ENCODE measurements at regions not wholly inside any gene's neighbourhood (a gene's known extent, or its start where the extent isn't known, plus 50 kb on each side); places are given as distances from the start of the nearest gene placed in this dataset.

DNA sequence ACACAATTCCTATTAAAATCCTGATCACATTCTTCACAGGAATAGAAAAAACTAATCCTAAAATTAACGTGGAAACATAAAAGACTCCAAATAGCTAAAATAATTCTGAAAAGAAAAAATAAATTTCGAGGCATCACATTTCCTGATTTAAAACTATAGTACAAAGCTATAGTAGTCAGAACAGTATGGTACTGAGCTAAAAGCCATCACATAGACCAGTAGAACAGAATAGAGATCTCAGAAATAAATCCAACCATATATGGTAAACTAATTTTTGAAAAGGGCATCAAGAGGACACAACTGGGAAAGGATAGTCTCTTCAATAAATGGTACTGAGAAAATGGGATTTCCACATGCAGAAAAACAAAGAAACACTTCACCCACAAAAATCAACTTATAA, 125.2 kb upstream of the DAAM1 start:
- H3K9me3 Mint-ChIP-seq = peaks cover 3% of the 10 kb centered on the region
- no peaks in the 10 kb centered on the region for H3K4me1 Mint-ChIP-seq
- no peak for ATAC-seq
- no peak overlapping the region for H3K4me3 Mint-ChIP-seq
- no peaks in the 10 kb centered on the region for H3K36me3 Mint-ChIP-seq
- no peak overlapping the region for H3K27ac Mint-ChIP-seq
- no peaks in the 10 kb centered on the region for H3K27me3 Mint-ChIP-seq

GRCh38 chr14:59067127-59067894, 121.2 kb upstream of the DAAM1 start:
- Mint-ChIP-seq H3K4me1 (no peaks in the 10 kb centered on the region), H3K36me3 (no peaks in the 10 kb centered on the region), H3K9me3 (peaks cover 3% of the 10 kb centered on the region), H3K27ac (no peak overlapping the region), H3K27me3 (peaks cover 19% of the 10 kb centered on the region), H3K4me3 (no peak overlapping the region)
- ATAC-seq = no peak

DNA sequence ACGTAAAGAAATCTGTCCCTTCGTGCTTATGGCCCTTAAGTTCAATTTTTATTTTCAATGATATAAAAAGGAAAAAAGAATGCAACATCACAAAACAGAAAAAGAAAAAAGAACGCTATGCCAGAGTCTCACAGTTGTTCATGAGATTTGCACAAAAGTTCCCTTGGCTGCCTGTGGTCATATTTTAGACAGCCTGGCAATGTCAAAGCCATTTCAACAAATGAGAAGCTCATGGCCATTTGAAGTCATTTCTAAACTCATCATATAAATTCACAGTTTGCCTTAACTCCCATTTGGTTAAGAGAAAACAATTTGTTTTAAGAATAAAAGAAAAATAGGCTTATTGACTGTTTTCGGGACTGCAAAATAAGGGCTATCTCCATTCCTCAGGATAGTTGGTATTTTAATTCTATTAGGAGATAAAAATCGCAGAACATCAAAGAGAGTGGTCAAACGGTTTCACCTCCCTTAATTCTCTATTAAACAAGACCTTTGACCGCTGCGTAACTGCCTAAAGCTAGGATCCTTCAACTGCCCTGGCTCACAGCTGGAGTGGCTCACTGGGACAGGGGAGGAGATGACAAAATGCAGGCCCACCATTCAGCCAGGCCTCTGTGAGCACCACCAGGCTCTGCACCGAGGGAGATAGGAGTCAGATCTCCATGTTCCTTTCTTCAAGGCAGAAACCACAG, 119.2 kb upstream of the DAAM1 start:
- no peak overlapping the region for H3K27ac Mint-ChIP-seq
- no peaks in the 10 kb centered on the region for H3K4me1 Mint-ChIP-seq
- ATAC-seq = no peak
- H3K27me3 Mint-ChIP-seq = peaks cover 19% of the 10 kb centered on the region
- no peak overlapping the region for H3K4me3 Mint-ChIP-seq
- H3K9me3 Mint-ChIP-seq = no peaks in the 10 kb centered on the region
- no peaks in the 10 kb centered on the region for H3K36me3 Mint-ChIP-seq

DNA sequence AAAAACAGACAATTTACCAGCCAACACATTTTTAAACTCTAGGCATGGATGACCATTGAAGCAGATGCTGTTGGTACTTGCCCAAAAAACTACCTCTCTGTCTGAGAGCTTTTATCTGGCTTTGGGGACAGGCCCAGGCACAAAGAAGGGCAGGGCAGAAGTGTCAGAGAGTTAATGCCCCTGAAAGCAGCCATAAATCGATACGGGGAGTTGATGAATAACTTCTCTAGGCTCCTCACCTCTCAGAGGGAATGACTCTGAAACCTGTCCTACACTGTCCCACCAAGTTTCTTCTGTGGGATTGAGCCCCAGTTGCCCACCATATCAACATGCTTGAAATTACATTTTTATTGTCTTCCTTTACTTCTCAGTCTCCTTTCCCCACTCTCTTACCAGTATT, 113.0 kb upstream of the DAAM1 start:
- no peak overlapping the region for H3K4me3 Mint-ChIP-seq
- H3K27ac Mint-ChIP-seq = no peak overlapping the region
- H3K4me1 Mint-ChIP-seq = no peaks in the 10 kb centered on the region
- peaks cover 2% of the 10 kb centered on the region for H3K9me3 Mint-ChIP-seq
- peaks cover 16% of the 10 kb centered on the region for H3K27me3 Mint-ChIP-seq
- no peak for ATAC-seq
- no peaks in the 10 kb centered on the region for H3K36me3 Mint-ChIP-seq

GRCh38 chr14:59081720-59082119, 106.7 kb upstream of the DAAM1 start:
- H3K4me3 Mint-ChIP-seq = no peak overlapping the region
- H3K4me1 Mint-ChIP-seq = no peaks in the 10 kb centered on the region
- H3K9me3 Mint-ChIP-seq = no peaks in the 10 kb centered on the region
- ATAC-seq = no peak
- no peaks in the 10 kb centered on the region for H3K27me3 Mint-ChIP-seq
- no peaks in the 10 kb centered on the region for H3K36me3 Mint-ChIP-seq
- no peak overlapping the region for H3K27ac Mint-ChIP-seq

DNA sequence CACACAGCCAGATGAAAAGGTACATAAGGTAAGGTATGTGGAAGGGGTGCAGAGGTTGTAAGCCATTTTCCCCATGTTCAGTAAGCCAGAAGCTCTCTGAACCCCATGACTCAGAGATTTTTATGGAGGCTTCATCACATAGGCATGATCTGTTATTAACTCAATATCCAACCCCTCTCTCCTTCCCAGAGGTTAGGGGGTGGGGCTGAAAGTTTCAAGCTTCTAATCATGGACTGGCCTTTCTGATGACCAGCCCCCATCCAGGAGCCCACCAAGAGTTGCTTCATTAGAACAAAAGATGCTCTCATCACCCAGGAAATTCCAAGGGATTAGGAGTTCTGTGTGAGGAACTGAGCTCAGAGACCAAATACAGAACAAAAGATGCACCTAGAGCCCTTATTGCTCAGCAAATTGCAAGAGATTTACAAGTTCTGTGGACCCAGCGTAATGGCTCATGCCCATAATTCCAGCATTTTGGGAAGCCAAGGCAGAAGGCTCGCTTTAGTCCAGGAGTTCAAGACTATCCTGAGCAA, 103.2 kb upstream of the DAAM1 start:
- H3K4me1 Mint-ChIP-seq = no peaks in the 10 kb centered on the region
- H3K4me3 Mint-ChIP-seq = no peak overlapping the region
- H3K27ac Mint-ChIP-seq = no peak overlapping the region
- H3K36me3 Mint-ChIP-seq = no peaks in the 10 kb centered on the region
- no peak for ATAC-seq
- H3K9me3 Mint-ChIP-seq = no peaks in the 10 kb centered on the region
- H3K27me3 Mint-ChIP-seq = no peaks in the 10 kb centered on the region

- no peaks in the 10 kb centered on the region for H3K4me1 Mint-ChIP-seq
- H3K27me3 Mint-ChIP-seq = peaks cover 2% of the 10 kb centered on the region
- H3K27ac Mint-ChIP-seq = no peak overlapping the region
- H3K4me3 Mint-ChIP-seq = no peak overlapping the region
- no peaks in the 10 kb centered on the region for H3K9me3 Mint-ChIP-seq
- ATAC-seq = no peak
- H3K36me3 Mint-ChIP-seq = no peaks in the 10 kb centered on the region
Measured at GRCh38 chr14:59086241-59086882, 102.1 kb upstream of the DAAM1 start.

DNA sequence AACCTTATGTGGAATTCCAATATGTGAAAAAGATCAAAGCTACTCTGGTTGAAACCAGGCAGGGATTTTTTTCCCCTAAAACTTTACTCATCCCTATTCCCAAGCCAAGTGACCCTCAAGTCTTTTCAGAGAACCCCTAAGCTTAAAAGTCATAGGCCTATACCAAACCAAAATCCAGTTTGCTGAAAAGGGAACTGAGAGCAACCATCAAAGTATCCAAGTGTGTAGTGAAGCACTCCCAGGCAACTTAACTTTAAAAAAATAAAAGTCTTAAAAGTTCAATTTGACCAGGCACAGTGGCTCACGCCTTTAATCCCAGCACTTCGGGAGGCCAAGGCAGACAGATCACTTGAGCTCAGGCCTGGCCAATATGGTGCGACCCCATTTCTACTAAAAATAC, 101.2 kb upstream of the DAAM1 start:
- peak; percentile 48 for ATAC-seq
- Mint-ChIP-seq H3K4me3 (no peak overlapping the region), H3K4me1 (no peaks in the 10 kb centered on the region), H3K27me3 (peaks cover 8% of the 10 kb centered on the region), H3K36me3 (no peaks in the 10 kb centered on the region), H3K9me3 (no peaks in the 10 kb centered on the region), H3K27ac (no peak overlapping the region)

GRCh38 chr14:59087711-59088110, 100.8 kb upstream of the DAAM1 start:
- Mint-ChIP-seq H3K36me3 (no peaks in the 10 kb centered on the region), H3K4me3 (no peak overlapping the region), H3K9me3 (no peaks in the 10 kb centered on the region), H3K4me1 (no peaks in the 10 kb centered on the region), H3K27me3 (peaks cover 13% of the 10 kb centered on the region), H3K27ac (no peak overlapping the region)
- no peak for ATAC-seq

- Mint-ChIP-seq H3K27me3 (peaks cover 22% of the 10 kb centered on the region), H3K27ac (no peak overlapping the region), H3K4me1 (no peaks in the 10 kb centered on the region), H3K36me3 (no peaks in the 10 kb centered on the region), H3K9me3 (no peaks in the 10 kb centered on the region), H3K4me3 (no peak overlapping the region)
- ATAC-seq = no peak
Measured at GRCh38 chr14:59090572-59090971, 97.9 kb upstream of the DAAM1 start.

DNA sequence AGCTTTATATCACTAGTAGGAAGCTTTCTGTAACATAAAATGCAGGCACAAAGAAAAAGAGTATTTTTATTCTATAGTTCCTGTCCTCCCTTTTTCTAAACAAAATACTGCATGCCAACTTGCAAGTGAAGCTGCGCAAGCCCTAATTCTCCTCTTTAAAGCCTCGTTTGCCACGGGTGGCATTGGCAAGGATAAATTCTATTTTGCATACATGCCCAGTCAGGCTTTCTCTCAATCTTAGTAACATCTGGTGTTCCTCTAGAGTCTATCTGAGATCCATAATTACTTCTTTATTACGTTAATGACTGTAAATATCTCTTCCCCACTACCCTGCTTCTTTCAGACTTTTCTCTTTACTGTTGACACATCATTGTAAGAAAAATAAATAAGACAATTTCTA, 97.1 kb upstream of the DAAM1 start:
- H3K36me3 Mint-ChIP-seq = no peaks in the 10 kb centered on the region
- no peaks in the 10 kb centered on the region for H3K4me1 Mint-ChIP-seq
- H3K9me3 Mint-ChIP-seq = no peaks in the 10 kb centered on the region
- no peak overlapping the region for H3K4me3 Mint-ChIP-seq
- H3K27me3 Mint-ChIP-seq = peaks cover 22% of the 10 kb centered on the region
- no peak overlapping the region for H3K27ac Mint-ChIP-seq
- ATAC-seq = no peak

- Mint-ChIP-seq H3K4me3 (no peak overlapping the region), H3K27me3 (peaks cover 22% of the 10 kb centered on the region), H3K27ac (no peak overlapping the region), H3K36me3 (no peaks in the 10 kb centered on the region), H3K4me1 (no peaks in the 10 kb centered on the region), H3K9me3 (no peaks in the 10 kb centered on the region)
- no peak for ATAC-seq
Measured at GRCh38 chr14:59091976-59092375, 96.5 kb upstream of the DAAM1 start.

- Mint-ChIP-seq H3K4me1 (no peaks in the 10 kb centered on the region), H3K27me3 (peaks cover 22% of the 10 kb centered on the region), H3K4me3 (no peak overlapping the region), H3K9me3 (no peaks in the 10 kb centered on the region), H3K36me3 (no peaks in the 10 kb centered on the region), H3K27ac (no peak overlapping the region)
- ATAC-seq = no peak
Measured at GRCh38 chr14:59093902-59094301, 94.6 kb upstream of the DAAM1 start.

GRCh38 chr14:59096303-59096702, 92.2 kb upstream of the DAAM1 start:
- peaks cover 21% of the 10 kb centered on the region for H3K27me3 Mint-ChIP-seq
- no peak overlapping the region for H3K27ac Mint-ChIP-seq
- no peaks in the 10 kb centered on the region for H3K4me1 Mint-ChIP-seq
- no peaks in the 10 kb centered on the region for H3K9me3 Mint-ChIP-seq
- ATAC-seq = no peak
- H3K4me3 Mint-ChIP-seq = no peak overlapping the region
- no peaks in the 10 kb centered on the region for H3K36me3 Mint-ChIP-seq

DNA sequence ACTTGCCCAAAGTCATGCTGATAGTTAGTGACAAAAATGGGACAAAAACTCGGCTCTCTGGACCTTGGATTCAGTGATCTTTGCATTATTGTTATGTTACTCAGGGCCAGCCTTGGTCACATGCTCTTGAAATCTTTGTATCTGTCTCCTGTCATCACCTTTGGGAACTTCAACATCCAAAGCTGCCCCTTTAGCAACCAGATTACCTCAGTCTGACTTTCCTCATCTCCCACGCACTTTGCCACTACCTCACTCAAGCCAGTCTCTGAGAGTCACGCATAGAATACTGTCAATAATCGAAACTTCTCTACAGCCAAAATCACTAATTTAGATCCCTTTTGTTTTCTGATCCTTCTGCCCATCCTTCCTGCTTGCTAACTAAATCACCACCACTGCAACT, 90.8 kb upstream of the DAAM1 start:
- Mint-ChIP-seq H3K36me3 (no peaks in the 10 kb centered on the region), H3K27me3 (peaks cover 10% of the 10 kb centered on the region), H3K4me1 (no peaks in the 10 kb centered on the region), H3K9me3 (no peaks in the 10 kb centered on the region), H3K4me3 (no peak overlapping the region), H3K27ac (no peak overlapping the region)
- ATAC-seq = no peak

DNA sequence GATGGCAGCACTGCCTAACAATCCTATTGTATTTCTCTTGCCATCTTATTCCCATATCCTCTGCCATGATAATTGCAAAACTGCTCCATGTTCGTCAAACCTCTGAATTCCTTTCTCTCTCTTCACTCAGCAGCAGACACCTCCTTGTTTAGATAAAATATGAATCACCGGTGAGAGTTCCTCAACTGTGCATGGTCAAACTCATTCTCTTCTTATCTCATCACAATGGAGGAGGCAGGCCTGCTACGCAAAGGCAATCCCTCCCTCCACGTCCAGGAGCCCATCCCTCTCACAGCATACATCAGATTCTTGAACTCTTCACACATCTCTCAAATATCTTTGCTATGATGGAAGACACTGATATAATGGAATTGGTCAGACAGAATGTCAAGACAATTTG, 90.1 kb upstream of the DAAM1 start:
- no peaks in the 10 kb centered on the region for H3K9me3 Mint-ChIP-seq

More for the DNA sequence above, 90.1 kb upstream of the DAAM1 start:
- H3K27ac Mint-ChIP-seq = no peak overlapping the region
- ATAC-seq = no peak
- H3K4me3 Mint-ChIP-seq = no peak overlapping the region
- peaks cover 3% of the 10 kb centered on the region for H3K27me3 Mint-ChIP-seq
- no peaks in the 10 kb centered on the region for H3K36me3 Mint-ChIP-seq
- H3K4me1 Mint-ChIP-seq = no peaks in the 10 kb centered on the region

Measured in stimulated activated memory B cell treated with anti-CD40 and anti-IgM and Interleukin-4, amounts not matched to agents 10 μg/mL and 1 μg/mL and 100 μg/mL, for 72 hours (primary cell).